ENCODE measurements at regions not wholly inside any gene's neighbourhood (a gene's known extent, or its start where the extent isn't known, plus 50 kb on each side); places are given as distances from the start of the nearest gene placed in this dataset.

DNA sequence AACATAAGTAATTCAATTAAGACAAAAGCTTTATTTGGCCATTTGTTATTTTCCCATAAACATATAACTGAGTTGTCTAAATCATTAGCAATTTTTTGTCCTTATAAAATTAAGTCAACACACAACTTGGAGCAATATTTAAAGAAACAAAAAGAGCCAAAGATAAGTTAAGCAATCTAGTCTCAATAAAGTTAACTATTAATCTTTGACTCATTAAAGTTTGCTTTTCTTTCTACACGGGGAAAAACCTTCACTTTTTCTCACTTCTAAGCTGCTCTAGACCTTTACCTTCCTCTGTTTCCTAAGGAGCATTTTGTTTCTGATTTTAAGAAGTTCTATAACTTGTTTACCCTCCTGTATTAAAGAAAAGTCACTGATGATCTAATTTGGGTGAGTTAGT is 867.1 kb upstream of the PHF14 start:
- intact Hi-C loops (cut with micrococcal nuclease), result no loop called here
- Mint-ChIP-seq H3K27ac (no peak overlapping the region), H3K36me3 (ENCODE audit: low read depth) (no peaks in the 10 kb centered on the region), H3K4me3 (no peak overlapping the region), H3K4me1 (ENCODE audit: low read depth) (no peaks in the 10 kb centered on the region), H3K9me3 (no peaks in the 10 kb centered on the region), H3K27me3 (no peaks in the 10 kb centered on the region)
- TF ChIP-seq CTCF (IDR thresholded peaks at IDR 0.05), result no peak
- ATAC-seq, result no peak
- no peak for DNase-seq
- ChIA-PET CTCF (no interaction called here), POLR2A (no interaction called here)

DNA sequence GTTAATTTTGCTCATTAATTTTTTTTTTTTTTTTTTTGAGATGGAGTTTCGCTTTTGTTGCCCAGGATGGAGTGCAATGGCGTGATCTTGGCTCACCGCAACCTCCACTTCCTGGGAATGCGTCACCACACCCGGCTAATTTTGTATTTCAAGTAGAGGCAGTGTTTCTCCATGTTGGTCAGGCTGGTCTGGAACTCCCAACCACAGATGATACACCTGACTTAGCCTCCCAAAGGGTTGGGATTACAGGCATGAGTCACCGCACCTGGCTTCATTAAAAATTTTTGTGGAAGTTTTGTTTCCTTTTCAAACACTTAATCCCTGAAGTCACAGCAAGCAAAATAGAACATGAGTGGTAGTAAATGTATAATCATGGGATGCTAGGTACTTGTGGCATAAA is 857.2 kb upstream of the PHF14 start:
- POLR2A ChIA-PET, result no interaction called here
- ATAC-seq, result no peak
- TF ChIP-seq CTCF (IDR thresholded peaks at IDR 0.05), result no peak
- CTCF ChIA-PET, result no interaction called here
- no peak overlapping the region for H3K4me3 Mint-ChIP-seq
- no peaks in the 10 kb centered on the region for H3K36me3 Mint-ChIP-seq (ENCODE audit: low read depth)
- H3K27me3 Mint-ChIP-seq, result no peaks in the 10 kb centered on the region
- intact Hi-C loops (cut with micrococcal nuclease), result no loop called here
- H3K4me1 Mint-ChIP-seq (ENCODE audit: low read depth), result no peaks in the 10 kb centered on the region
- no peak for DNase-seq
- peaks cover 1% of the 10 kb centered on the region for H3K9me3 Mint-ChIP-seq
- no peak overlapping the region for H3K27ac Mint-ChIP-seq

GRCh38 chr7:10117815-10118214 is 855.9 kb upstream of the PHF14 start:
- ATAC-seq (no peak), DNase-seq (no peak)
- Mint-ChIP-seq H3K36me3 (ENCODE audit: low read depth) (no peaks in the 10 kb centered on the region), H3K27ac (no peak overlapping the region), H3K4me1 (ENCODE audit: low read depth) (no peaks in the 10 kb centered on the region), H3K4me3 (no peak overlapping the region), H3K9me3 (peaks cover 1% of the 10 kb centered on the region), H3K27me3 (no peaks in the 10 kb centered on the region)
- POLR2A ChIA-PET, result no interaction called here
- no peak for TF ChIP-seq CTCF (IDR thresholded peaks at IDR 0.05)
- intact Hi-C loops (cut with micrococcal nuclease), result no loop called here
- CTCF ChIA-PET, result no interaction called here

GRCh38 chr7:10120936-10121335 is 852.7 kb upstream of the PHF14 start:
- no peaks in the 10 kb centered on the region for H3K36me3 Mint-ChIP-seq (ENCODE audit: low read depth)
- H3K27me3 Mint-ChIP-seq, result no peaks in the 10 kb centered on the region
- ChIA-PET POLR2A (no interaction called here), CTCF (no interaction called here)
- H3K27ac Mint-ChIP-seq, result no peak overlapping the region
- no peak for DNase-seq
- intact Hi-C loops (cut with micrococcal nuclease), result no loop called here
- ATAC-seq, result no peak
- no peak overlapping the region for H3K4me3 Mint-ChIP-seq
- TF ChIP-seq CTCF (IDR thresholded peaks at IDR 0.05), result no peak
- H3K4me1 Mint-ChIP-seq (ENCODE audit: low read depth), result no peaks in the 10 kb centered on the region
- H3K9me3 Mint-ChIP-seq, result no peaks in the 10 kb centered on the region

GRCh38 chr7:10121631-10122030 is 852.0 kb upstream of the PHF14 start:
- H3K4me3 Mint-ChIP-seq, result no peak overlapping the region
- no peaks in the 10 kb centered on the region for H3K27me3 Mint-ChIP-seq
- POLR2A ChIA-PET, result no interaction called here
- DNase-seq (no peak), ATAC-seq (no peak)
- no peak for TF ChIP-seq CTCF (IDR thresholded peaks at IDR 0.05)
- H3K36me3 Mint-ChIP-seq (ENCODE audit: low read depth), result no peaks in the 10 kb centered on the region
- intact Hi-C loops (cut with micrococcal nuclease), result no loop called here
- CTCF ChIA-PET, result no interaction called here
- H3K4me1 Mint-ChIP-seq (ENCODE audit: low read depth), result no peaks in the 10 kb centered on the region
- no peak overlapping the region for H3K27ac Mint-ChIP-seq
- H3K9me3 Mint-ChIP-seq, result no peaks in the 10 kb centered on the region
